DMS153 (cell line): ENCODE measurements at regions not wholly inside any gene's neighbourhood (a gene's known extent, or its start where the extent isn't known, plus 50 kb on each side); places are given as distances from the start of the nearest gene placed in this dataset.

Experiments used
- DNase-seq: peaks from one replicate; lab custom pipeline; 2025; lab: John Stamatoyannopoulos, UW

DNA sequence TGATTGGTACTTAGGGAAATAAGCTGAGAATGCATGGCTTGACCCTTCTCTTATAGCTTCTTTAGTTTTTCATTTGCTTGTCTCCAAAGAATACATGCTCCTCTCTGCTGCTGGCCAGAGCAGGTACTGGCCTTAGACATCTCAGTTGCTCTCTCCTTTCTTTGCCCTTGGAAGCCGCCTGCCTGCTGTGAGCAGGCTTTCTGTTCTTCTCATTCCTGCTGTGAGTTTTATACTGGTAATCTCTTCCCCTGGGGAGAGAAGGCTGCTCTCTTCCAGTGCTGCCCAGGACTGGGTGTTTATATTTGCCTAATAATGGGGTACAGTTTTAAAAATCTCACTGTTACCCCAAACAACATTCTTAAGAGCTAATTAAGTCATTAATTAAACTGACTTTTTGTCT is 323.5 kb upstream of the LRRC7 start:
- no peak for DNase-seq

DNA sequence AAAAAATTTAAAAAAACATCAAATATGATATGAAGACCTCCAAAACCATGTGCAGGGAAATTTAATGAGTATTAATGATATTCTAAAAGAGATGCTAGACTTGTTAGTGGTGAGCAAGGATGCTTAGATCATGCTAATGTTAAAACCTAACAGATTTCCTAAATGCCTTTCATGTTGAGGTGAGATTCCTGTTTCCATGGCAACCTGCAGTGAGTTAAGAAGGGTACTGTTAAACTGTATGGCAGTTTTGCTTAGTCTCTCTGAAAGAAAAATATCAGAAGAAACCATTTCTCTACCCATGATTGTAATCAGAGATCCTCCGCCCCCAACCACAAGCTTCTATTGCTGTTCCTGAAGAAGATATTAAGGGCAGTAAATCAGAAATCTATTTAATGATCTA is 321.6 kb upstream of the LRRC7 start:
- no peak for DNase-seq

DNA sequence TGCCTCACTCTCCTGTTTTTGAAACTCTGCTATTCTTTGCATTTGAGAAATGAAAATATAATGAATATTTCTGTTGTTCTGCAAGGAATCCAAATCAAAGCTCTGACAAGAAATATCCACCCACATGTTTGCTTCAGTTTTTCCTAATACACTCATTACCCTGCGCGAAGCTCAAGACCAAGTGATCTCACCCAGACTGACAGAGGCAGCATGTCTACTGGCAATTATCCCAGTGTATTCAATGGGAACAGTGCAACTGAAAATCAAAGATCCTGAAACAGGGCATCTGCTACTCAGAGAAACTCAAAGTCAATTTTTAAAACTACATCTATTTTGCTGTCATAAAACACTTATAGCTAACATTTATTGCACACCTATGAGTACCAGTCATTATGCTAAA is 321.0 kb upstream of the LRRC7 start:
- DNase-seq, result no peak

DNA sequence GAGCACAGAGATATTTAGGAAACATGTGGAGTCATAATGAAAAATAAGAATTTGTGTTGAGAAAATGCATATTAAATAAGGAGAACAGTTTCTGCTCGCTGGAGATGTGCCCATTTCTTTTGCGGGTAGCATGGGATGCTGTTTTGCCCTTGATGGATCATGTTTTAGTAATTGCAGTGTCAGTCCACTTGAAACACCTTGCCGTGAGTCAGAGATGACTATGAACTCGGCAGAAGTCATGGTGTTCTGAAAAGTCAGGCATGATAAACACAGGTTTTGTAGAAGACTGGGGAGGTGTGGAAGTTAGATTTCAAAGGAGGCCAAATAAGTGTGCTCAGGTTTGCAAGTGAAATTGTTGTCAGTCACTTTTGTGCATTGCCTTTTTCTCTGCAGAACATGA is 315.0 kb upstream of the LRRC7 start:
- no peak for DNase-seq

DNA sequence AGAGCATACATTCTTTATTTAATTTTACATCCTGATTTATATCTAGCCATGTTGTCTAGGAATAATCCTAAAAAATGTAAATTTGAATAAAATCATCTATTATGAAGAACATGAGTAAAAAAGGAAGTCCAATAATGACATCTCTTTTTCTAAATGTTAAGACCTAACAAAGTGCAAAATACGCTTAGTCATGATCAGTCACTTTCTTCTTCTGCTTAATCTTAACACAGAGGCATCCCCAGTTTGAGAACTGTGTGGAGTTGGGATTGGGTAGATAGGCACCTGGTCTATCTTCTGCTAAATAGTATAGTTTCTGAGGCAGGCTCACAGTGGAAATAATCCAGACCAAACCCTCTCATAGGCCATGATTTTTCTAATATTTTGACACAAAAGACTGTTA is 311.7 kb upstream of the LRRC7 start:
- no peak for DNase-seq

DNA sequence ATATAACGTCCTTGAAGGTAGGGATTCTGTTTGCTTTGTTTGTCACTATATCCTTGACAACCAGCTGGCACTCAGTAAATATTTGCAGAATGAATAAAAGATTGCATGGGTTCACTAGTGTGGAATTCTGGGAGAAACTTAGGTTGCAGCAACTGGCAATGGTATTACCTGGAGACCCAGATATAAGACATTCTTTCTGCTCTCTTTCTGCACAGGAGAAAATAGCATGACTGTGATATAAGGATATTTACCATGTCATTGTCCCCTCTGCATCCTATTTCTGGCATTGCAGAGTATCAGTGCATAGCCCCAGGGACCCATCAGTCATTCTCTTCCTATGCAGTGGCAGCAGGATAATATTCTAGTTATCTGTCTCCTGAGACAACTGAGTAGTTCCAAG is 308.9 kb upstream of the LRRC7 start:
- DNase-seq, result peak; percentile 30

DNA sequence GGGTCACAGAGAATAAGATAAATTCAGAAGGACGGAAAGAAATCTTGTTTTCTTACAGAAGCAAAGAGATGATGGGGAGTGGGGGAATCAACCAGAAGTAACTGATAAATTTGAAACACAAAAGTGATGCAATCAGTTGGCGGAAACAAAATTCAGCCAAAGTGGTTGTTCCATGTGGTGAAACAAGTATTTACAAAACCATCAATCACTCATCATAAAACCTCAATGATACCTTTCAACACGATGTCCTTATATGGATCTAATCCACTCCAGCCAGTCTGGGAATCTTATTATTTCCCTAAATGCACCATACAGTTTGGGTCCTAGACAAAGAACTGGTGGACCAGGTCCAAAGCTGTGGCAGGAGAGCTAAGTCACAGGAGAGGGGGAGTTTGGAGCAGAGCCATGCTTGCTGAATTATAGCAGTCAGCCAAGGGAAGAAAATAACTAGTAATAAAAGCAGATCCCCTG is 303.8 kb upstream of the LRRC7 start:
- peak; percentile 99 for DNase-seq

DNA sequence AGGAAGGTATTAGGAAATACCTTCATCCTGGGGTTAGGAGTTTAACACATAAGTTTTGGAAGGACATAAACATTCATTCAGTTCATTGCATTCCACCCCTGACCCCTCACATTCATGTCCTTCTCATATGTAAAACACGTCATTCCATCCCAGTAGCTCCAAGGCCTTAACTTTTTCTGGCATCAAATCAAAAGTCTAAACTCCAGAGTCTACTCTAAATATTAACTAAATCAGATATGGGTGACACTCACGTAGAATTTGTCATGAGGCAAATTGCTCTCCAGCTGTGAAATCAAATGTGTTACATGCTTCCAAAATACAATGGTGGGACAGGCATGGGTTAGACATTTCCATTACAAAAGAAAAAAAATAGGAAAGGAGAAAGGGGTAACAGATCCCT is 298.2 kb upstream of the LRRC7 start:
- no peak for DNase-seq

DNA sequence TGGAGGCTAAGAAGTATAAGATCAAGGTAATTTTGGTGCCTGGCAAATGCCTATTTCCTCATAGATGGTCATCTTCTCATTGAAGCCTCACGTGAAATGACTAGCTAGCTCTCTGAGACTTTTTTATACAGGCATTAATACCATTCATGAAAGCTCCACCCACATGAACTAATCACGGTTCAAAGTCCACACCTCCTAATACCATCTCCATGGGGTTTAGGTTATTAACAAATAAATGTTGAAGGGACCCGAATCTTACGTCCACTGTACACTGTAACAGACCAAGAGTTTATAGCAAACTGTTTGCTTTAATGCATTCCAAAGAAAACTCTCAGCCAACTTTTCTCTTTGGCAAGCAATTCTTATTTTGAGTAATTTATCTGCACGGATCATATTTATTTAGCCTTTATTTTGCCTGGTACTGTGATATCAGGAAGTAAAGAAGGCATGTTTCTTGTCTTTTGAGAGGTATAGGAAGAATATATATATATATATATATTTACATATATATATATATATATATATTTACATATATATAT is 296.1 kb upstream of the LRRC7 start:
- no peak for DNase-seq

DNA sequence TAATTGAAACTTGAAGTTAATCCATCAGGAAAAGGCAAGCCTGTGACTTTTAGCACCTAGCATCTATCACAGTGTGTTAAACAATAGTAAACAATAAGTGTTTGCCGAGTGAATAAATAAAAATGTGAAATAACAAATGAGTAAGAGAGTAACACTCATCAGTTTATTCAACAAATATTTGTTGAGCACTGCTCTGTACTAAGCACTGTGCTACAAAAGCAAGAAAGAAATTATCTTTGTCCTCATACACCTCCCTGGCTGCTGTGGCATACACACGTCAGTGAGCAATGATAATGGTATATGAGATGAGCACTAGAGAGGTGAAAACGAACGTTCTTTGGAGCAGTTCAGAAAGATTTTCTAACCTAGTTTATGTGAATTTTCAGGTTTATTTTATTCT is 295.0 kb upstream of the LRRC7 start:
- DNase-seq, result peak; percentile 63

DNA sequence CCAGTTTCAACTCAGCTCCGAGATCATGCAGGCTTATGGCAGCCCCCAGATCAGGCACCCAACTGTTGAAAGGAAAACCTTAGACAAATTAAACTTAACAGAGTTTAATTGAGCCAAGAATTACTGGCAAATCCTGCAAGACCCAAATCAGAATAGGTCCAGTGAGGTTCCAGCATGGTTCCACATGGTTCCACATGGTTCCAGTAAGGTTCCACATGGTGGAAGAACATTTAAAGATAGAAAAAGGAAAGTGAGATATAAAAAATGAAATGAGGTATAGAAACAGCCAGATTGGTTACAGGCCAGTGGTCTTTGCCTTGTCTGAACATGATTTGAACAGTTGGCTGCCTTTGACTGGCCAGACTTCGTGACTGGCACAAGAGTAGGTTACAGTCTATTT is 288.8 kb upstream of the LRRC7 start:
- DNase-seq, result no peak

DNA sequence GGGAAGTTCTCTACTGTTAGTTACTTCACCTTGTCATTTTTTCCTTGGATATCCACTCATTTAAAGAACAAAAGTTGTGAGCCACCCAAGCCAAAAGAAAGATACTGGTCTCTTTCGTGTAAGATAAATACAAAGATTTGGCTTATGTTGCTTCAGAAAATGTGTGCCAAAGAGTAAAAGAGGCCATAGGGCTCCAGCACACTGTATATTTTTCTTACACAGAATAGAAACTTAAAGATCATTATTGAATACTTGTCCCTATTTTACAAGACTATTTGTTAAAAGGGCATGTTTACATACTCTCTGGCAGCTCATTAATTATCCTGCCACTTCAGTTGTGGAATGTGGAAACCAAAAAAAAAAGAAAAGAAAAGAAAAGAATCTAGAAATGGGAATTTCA is 284.2 kb upstream of the LRRC7 start:
- DNase-seq, result no peak

DNA sequence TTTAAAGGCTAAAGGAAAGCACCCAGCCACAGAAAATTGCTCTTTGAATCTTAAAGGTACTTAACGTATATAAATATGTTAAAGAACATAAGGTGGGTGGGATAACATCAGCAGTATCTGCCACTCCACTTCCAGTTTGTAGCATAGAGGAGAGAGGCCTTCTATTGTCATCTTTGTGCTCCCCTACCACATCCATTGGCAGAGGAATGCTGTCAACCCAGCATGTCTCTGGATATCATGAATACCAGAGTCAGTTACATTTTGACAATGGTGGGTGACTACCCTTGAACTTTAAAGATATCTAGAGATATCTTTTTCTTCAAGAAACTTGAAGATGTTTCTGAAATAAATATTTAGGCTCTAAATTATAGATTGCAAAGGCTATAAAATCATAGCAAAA is 283.2 kb upstream of the LRRC7 start:
- DNase-seq, result no peak

DNA sequence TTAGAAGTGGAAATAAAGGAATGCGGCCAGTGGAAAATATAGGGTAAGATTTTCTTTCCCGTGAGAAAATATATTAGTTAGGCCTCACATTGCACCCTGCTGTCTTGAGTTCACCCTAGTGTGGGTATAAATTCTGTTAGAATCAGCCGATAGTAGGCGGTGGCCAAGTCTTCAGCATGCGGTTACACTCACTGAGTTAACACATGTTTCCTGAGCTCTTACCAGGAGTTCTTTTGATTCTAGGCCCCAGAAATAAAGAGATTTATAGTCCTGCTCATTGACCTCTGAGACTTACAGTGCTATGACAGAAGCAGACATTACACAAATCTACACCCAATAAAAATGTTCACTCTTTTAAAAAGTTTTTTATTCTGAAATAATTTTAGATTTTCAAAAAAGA is 279.3 kb upstream of the LRRC7 start:
- no peak for DNase-seq

DNA sequence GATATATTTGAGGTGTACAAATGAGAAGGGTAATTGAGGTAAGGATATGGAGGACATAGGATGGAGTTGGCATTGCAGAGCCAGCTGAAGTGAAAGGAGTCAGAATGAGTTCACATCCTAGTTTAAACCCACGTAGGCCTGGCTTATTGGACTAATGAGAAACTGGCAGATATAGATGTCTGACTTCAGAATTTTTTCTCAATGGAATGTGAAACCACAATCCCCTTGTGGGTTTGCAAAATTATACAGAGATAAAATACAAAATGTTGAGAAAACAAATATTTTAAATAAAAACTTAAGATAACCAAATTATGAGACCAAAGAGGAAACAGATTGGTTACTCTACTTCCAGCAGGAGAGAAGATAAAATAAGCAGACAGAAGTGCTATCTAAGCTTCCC is 277.4 kb upstream of the LRRC7 start:
- DNase-seq, result no peak

DNA sequence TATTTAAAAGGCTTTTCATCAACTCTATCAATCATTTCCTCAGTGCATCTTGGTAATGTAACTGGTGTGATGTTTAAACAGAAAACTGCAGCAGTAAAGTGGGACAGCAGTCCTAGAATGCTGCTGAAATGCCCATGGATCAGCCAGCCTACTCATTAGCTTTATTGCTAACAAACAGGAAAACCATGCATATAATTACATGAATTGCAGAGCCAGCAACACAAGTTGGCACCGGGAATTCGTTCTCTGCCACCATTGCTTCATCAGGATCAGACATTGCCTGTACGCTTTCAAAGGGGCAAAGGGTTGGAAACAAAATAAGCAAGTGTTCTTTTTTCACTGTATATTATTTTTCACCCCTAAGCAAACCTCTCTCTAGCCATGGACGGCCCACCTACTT is 276.2 kb upstream of the LRRC7 start:
- DNase-seq, result no peak

DNA sequence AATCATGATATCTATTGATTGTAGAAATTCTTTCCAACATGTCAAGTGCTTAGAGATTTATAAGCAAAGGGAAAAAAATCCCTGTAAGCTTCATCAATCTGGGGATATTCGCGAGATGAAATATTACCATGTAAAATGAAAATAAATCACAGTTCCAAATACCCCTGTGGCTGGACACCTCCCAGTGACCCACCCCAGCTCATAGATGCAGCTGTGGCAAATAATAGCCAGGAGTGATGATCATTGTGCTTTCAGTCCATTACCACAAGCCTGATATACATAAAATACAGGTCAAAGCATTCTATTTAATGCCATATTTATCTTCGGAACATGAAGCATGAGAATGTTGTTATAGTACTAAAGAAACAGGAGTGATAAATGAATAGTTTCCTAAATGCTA is 274.9 kb upstream of the LRRC7 start:
- no peak for DNase-seq

DNA sequence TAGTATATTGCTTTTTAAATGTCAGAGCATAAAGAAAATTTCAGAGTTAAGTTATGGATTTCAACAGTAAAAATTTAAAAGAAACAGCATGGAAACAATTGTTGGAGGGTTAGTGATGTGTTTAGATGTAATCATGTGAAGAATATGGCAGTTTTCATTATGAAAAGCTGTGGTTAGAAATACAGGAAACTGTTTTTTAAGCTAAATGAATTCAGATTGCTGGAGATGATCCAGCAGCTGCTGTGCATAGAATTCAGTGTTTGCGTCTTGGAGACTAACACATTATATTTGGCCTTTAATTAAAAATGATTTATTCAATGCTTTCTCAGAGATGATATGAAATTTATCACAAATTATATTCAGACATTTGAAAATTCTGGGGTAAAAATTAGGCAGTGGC is 273.6 kb upstream of the LRRC7 start:
- no peak for DNase-seq

DNA sequence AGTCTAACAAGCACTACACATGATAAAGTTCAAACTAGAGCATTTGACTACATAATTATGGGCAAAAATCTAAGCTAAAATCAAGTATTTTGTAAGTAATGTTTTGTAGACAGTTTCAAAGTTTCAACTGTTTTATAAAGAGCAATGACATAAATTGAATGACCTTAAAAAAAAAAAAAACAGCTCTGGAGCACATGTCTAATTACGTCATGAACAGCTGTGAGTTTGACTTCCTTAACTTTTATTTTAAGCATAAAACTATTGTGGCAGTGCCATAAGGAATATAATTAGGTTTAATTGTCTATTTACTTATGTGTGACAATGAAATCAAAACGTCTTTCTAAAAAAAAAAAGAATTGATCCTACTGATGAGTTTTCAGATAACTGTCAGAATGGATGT is 272.5 kb upstream of the LRRC7 start:
- DNase-seq, result no peak

DNA sequence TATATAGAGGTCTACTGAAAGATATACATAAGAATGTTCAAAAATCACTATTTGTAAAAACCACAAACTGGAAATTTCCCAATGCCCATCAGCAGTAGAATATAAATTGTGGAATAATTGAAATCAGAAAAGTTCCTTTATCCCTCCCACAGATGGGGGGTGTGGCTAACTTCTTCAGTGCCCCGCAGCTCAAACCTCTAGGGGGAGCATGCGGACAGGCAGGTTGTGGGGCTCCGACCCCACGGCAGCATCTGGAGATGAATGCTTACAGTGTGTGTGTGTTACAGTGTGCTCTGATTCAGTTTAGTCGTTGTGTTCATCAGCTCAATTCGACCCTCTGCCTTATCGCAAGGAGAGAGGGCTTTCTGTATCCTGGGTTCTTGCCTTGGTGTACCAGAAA is 262.1 kb upstream of the LRRC7 start:
- no peak for DNase-seq

DNA sequence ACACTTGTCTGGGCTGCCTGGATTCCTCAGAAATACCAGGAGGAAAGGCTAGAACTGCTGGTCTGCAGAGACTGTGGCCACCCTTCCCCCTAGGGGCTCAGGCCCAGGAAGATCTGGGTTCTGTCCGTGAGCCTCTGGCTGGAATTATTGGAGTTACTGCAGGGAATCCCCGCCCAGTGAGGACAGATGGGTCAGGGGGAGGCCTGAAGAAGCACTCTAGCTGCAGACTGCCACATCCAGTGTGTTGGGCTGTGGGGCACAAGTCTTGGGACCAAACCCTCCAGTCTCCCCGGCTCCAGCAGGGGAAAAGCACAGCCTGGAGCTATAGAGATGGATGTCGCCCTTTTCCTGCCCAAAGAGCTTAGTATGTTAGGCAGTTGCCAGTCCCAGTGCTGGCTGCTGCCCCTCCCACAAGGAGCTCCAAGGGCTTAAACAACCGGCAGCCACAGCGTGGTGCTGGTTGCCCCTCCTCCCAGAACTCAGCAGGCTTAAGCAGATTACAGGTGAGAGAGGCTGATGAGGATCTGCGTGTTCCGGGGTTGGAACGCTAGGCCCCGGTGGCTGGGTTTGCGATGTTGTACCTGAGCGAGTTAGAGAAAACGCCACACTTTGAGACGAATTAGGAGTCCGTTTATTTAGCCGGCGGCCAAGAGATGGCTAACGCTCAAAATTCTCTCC is 255.5 kb upstream of the LRRC7 start:
- DNase-seq, result no peak

DNA sequence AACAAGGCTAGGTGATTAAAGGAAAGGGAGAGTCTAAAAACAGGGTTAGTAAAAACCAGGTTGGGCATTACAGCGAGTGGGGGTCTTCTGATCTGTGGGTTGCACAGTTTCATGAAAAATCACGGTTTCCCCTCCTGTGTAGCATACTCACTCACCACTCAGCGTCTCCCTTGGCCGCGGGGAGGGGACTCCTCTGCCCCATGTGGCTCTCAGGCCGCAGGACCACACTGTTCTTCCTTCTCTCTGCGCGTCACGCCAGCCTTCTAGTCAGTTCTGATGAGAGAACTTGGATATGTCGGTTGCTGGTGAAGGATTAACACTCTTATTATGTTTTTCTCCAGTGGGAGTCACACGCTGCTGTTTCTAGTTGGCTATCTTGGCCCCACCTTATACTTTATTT is 254.6 kb upstream of the LRRC7 start:
- no peak for DNase-seq

DNA sequence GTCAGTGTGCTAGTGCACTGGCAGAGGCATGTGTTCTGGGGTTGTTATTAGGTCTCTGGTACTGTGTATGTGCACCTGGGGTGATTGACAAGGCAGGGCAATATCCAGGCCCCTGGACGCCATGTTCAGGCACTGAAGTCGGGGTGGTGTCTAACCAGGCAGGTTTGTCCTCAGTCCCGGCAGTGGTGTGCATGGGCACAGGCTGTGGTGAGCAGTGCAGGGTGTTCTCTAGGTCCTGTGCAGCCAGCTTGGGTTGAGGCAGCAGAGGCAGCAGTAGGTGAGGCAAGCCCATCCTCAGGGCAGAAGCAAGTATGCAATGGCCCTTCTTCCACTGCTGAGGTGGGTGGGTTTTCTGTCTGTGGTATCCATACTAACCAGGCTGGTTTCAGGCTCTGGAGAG is 252.3 kb upstream of the LRRC7 start:
- DNase-seq, result no peak

DNA sequence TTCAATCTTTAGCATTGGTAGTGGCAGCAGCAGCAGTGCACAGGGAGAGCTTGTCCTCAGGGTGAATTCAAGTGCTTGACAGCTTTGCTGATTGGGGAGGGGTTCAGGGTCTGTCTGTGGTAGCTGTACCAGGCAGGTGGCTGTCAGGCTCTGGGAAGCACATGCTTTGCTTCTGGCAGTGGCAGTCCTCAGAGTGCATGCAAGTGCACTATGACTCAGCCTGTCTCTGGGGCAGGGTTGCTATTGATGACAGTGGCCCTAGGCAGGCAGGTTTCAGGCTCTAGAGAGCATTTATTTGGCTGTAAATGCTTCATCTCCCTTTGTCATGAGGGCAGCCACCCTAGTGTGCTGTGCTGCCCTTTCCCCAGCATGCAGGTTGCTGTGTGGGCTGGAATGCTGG is 251.9 kb upstream of the LRRC7 start:
- no peak for DNase-seq
